A673 (cell line): ENCODE measurements at regions not wholly inside any gene's neighbourhood (a gene's known extent, or its start where the extent isn't known, plus 50 kb on each side); places are given as distances from the start of the nearest gene placed in this dataset.

Experiments
- BruUV-seq: library from RNA; stranded (reverse); fragments of 400-500 nt; replicated peaks from 2 replicates; lab custom pipeline; 2021; lab: Mats Ljungman, UMichigan
- CTCF ChIA-PET: fragments of 300-600 bp; sonication (Branson Sonifier 250); formaldehyde crosslinking; loops from one replicate; lab custom pipeline; 2022; ENCODE audit warnings: antibody characterized with exemption; lab: Charles Lee
- POLR2A ChIA-PET: fragments of 300-600 bp; sonication (Branson Sonifier 250); formaldehyde crosslinking; loops from one replicate; lab custom pipeline; 2022; ENCODE audit warnings: antibody characterized with exemption; ENCODE audit not compliant: low non-redundant PET; lab: Charles Lee
- DNase-seq: peaks from one replicate; pipeline ENCODE4 v3.0.0-alpha.2; 2015; ENCODE audit warnings: low spot score
- H3K27ac ChIP-seq: fragments of 200-600 bp; sonication (generic); 2 replicates; pipeline ENCODE4 v1.5.1; 2016; ENCODE audit warnings: mixed run types, low read depth, mild to moderate bottlenecking, mixed read lengths, antibody characterized with exemption, low read length; ENCODE audit not compliant: poor library complexity, severe bottlenecking
- H3K27me3 ChIP-seq: fragments of 200-600 bp; sonication (generic); replicated peaks from 2 replicates; pipeline ENCODE4 v1.6.1; 2017; ENCODE audit warnings: mixed run types, low read depth, mild to moderate bottlenecking, mixed read lengths, antibody characterized with exemption, low read length; ENCODE audit not compliant: insufficient read depth, poor library complexity
- H3K36me3 ChIP-seq: fragments of 200-600 bp; sonication (generic); 2 replicates; pipeline ENCODE4 v1.6.1; 2016; ENCODE audit warnings: mixed run types, mild to moderate bottlenecking, mixed read lengths, antibody characterized with exemption, low read length; ENCODE audit not compliant: insufficient read depth, poor library complexity, severe bottlenecking
- H3K4me1 ChIP-seq: fragments of 200-600 bp; sonication (generic); 2 replicates; pipeline ENCODE4 v1.6.1; 2017; ENCODE audit warnings: mixed run types, mild to moderate bottlenecking, mixed read lengths, antibody characterized with exemption, low read length; ENCODE audit not compliant: insufficient read depth, poor library complexity, severe bottlenecking
- H3K4me3 ChIP-seq: fragments of 200-600 bp; sonication (generic); 2 replicates; pipeline ENCODE4 v1.5.1; 2016; ENCODE audit warnings: low read depth, mixed run types, mild to moderate bottlenecking, mixed read lengths, low read length; ENCODE audit not compliant: poor library complexity, severe bottlenecking
- H3K9me3 ChIP-seq: fragments of 200-600 bp; sonication (generic); 2 replicates; pipeline ENCODE4 v1.6.1; 2016; ENCODE audit warnings: mixed run types, low read depth, mild to moderate bottlenecking, mixed read lengths, antibody characterized with exemption, low read length; ENCODE audit not compliant: poor library complexity, severe bottlenecking
- CTCF ChIP-seq: fragments of 300-800, 200-600 bp; sonication (generic); conservative IDR thresholded peaks from 2 replicates; pipeline ENCODE4 v1.5.1; 2017; ENCODE audit warnings: low read depth, mild to moderate bottlenecking, antibody characterized with exemption, low read length, moderate library complexity, mixed read lengths
- EZH2 ChIP-seq: fragments of 200-600 bp; sonication (generic); IDR thresholded peaks from 2 replicates; pipeline ENCODE4 v1.6.1; 2017; ENCODE audit warnings: borderline replicate concordance, low read depth, mild to moderate bottlenecking, mixed read lengths, antibody characterized with exemption, low read length; ENCODE audit not compliant: poor library complexity, severe bottlenecking
- intact Hi-C: fragments of 100-400 bp; cut with micrococcal nuclease; formaldehyde crosslinking; loops from one replicate; pipeline ENCODE4 v1.10.0; 2022; ENCODE audit not compliant: unreplicated experiment

GRCh38 chr10:10118131-10118530 is 899.5 kb upstream of the CELF2 start:
- Histone ChIP-seq H3K4me1 (no peaks in the 10 kb centered on the region), H3K27me3 (no peaks in the 10 kb centered on the region), H3K36me3 (no peaks in the 10 kb centered on the region), H3K9me3 (peaks cover 12% of the 10 kb centered on the region), H3K4me3 (no peak overlapping the region), H3K27ac (no peak overlapping the region)
- POLR2A ChIA-PET = no interaction called here
- DNase-seq = no peak
- CTCF ChIA-PET = no interaction called here
- TF ChIP-seq EZH2 = no peak
- no peak for TF ChIP-seq CTCF
- intact Hi-C loops = no loop called here
- BruUV-seq = no TSS peak

GRCh38 chr10:10120671-10121070 is 897.0 kb upstream of the CELF2 start:
- no peak overlapping the region for H3K4me3 ChIP-seq
- no TSS peak for BruUV-seq
- CTCF ChIA-PET = no interaction called here

GRCh38 chr10:10125676-10126075 is 892.0 kb upstream of the CELF2 start:
- TF ChIP-seq EZH2 (no peak), CTCF (no peak)
- Histone ChIP-seq H3K4me1 (no peaks in the 10 kb centered on the region), H3K9me3 (peaks cover 8% of the 10 kb centered on the region), H3K4me3 (no peak overlapping the region), H3K36me3 (no peaks in the 10 kb centered on the region), H3K27ac (no peak overlapping the region), H3K27me3 (no peaks in the 10 kb centered on the region)
- POLR2A ChIA-PET = no interaction called here
- BruUV-seq = no TSS peak
- no peak for DNase-seq
- CTCF ChIA-PET = no interaction called here
- intact Hi-C loops = no loop called here

More at GRCh38 chr10:10120671-10121070, 897.0 kb upstream of the CELF2 start:
- TF ChIP-seq CTCF (no peak), EZH2 (no peak)
- Histone ChIP-seq H3K4me1 (no peaks in the 10 kb centered on the region), H3K27me3 (no peaks in the 10 kb centered on the region), H3K36me3 (no peaks in the 10 kb centered on the region), H3K27ac (no peak overlapping the region), H3K9me3 (peaks cover 18% of the 10 kb centered on the region)
- DNase-seq = no peak
- intact Hi-C loops = no loop called here
- POLR2A ChIA-PET = no interaction called here
